WTC11 (cell line): ENCODE measurements at regions not wholly inside any gene's neighbourhood (a gene's known extent, or its start where the extent isn't known, plus 50 kb on each side); places are given as distances from the start of the nearest gene placed in this dataset.
"Not testable (repeated sequence)": the region's sequence is repeated elsewhere in the genome, so short reads cannot be mapped to it uniquely, and the experiment has no call there.

ENCODE experiments used
- AFF4 ChIP-seq: sonication (generic); formaldehyde crosslinking; IDR thresholded peaks from 2 replicates; pipeline ENCODE4 v1.8.1; 2023; ENCODE audit warnings: mild to moderate bottlenecking, missing genetic modification reagents, borderline replicate concordance
- CREB1 ChIP-seq: sonication (generic); formaldehyde crosslinking; IDR thresholded peaks from 2 replicates; pipeline ENCODE4 v1.8.0; 2023; ENCODE audit warnings: mild to moderate bottlenecking, missing genetic modification reagents
- CTCF ChIP-seq: fragments of 200-600 bp; IDR thresholded peaks from 2 replicates; pipeline ENCODE4 v1.8.0; 2022; ENCODE audit warnings: antibody characterized with exemption
- IRF1 ChIP-seq: sonication (generic); formaldehyde crosslinking; IDR thresholded peaks from 2 replicates; pipeline ENCODE4 v1.8.0; 2023; ENCODE audit warnings: missing genetic modification reagents
- JUN ChIP-seq: sonication (generic); formaldehyde crosslinking; IDR thresholded peaks from 2 replicates; pipeline ENCODE4 v1.8.0; 2023; ENCODE audit warnings: mild to moderate bottlenecking, missing genetic modification reagents
- NR1H2 ChIP-seq: sonication (generic); formaldehyde crosslinking; IDR thresholded peaks from 2 replicates; pipeline ENCODE4 v1.9.0; 2021; ENCODE audit warnings: mild to moderate bottlenecking, moderate library complexity, missing genetic modification reagents
- PRDM15 ChIP-seq: sonication (generic); formaldehyde crosslinking; IDR thresholded peaks from 2 replicates; pipeline ENCODE4 v1.8.0; 2022; ENCODE audit warnings: missing genetic modification reagents
- SOX15 ChIP-seq: fragments of 250-450 bp; sonication (Bioruptor Pico); IDR thresholded peaks from 2 replicates; pipeline ENCODE4 v1.9.0; 2021; ENCODE audit warnings: mild to moderate bottlenecking
- USF1 ChIP-seq: sonication (generic); formaldehyde crosslinking; IDR thresholded peaks from 2 replicates; pipeline ENCODE4 v1.8.0; 2022; ENCODE audit warnings: mild to moderate bottlenecking, missing genetic modification reagents
- USF2 ChIP-seq: sonication (generic); formaldehyde crosslinking; IDR thresholded peaks from 2 replicates; pipeline ENCODE4 v1.8.1; 2023; ENCODE audit warnings: mild to moderate bottlenecking, missing genetic modification reagents, moderate library complexity
- ZNF121 ChIP-seq: sonication (generic); formaldehyde crosslinking; IDR thresholded peaks from 2 replicates; pipeline ENCODE4 v1.8.0; 2023; ENCODE audit warnings: missing genetic modification reagents
- ZNF138 ChIP-seq: sonication (generic); formaldehyde crosslinking; conservative IDR thresholded peaks from 2 replicates; pipeline ENCODE4 v1.8.1; 2022; ENCODE audit warnings: mild to moderate bottlenecking, moderate library complexity, missing genetic modification reagents
- ZNF219 ChIP-seq: sonication (generic); formaldehyde crosslinking; IDR thresholded peaks from 2 replicates; pipeline ENCODE4 v1.8.0; 2023; ENCODE audit warnings: missing genetic modification reagents, mild to moderate bottlenecking, borderline replicate concordance

GRCh38 chr16:10292976-10293375 is 92.9 kb upstream of the ATF7IP2 start:
- not testable (repeated sequence) for TF ChIP-seq CTCF; PRDM15 (CRISPR knock-in tag); USF2; NR1H2 (CRISPR knock-in tag); ZNF121; CREB1 (CRISPR knock-in tag); AFF4 (CRISPR knock-in tag); ZNF219 (CRISPR knock-in tag); IRF1 (CRISPR knock-in tag); ZNF138 (CRISPR knock-in tag); USF1; JUN; SOX15 (CRISPR knock-in tag)
